PC-3 (cell line): ENCODE measurements at regions not wholly inside any gene's neighbourhood (a gene's known extent, or its start where the extent isn't known, plus 50 kb on each side); places are given as distances from the start of the nearest gene placed in this dataset.
"Not testable (repeated sequence)": the region's sequence is repeated elsewhere in the genome, so short reads cannot be mapped to it uniquely, and the experiment has no call there.

Experiments
- ATAC-seq: fragments of 200-7000 bp; cut with Tn5 transposase; 2 replicates; pipeline ENCODE4 v1.9.1; 2020; ENCODE audit warnings: mild to moderate bottlenecking, moderate library complexity
- BruUV-seq: library from RNA; stranded (reverse); fragments of 400-500 nt; replicated peaks from 2 replicates; lab custom pipeline; 2021; lab: Mats Ljungman, UMichigan
- CTCF ChIA-PET: fragments of 300-600 bp; sonication (Branson Sonifier 250); formaldehyde crosslinking; loops from one replicate; lab custom pipeline; 2022; ENCODE audit warnings: antibody characterized with exemption; lab: Charles Lee
- POLR2A ChIA-PET: fragments of 300-600 bp; sonication (Branson Sonifier 250); formaldehyde crosslinking; loops from one replicate; lab custom pipeline; 2022; ENCODE audit warnings: antibody characterized with exemption; ENCODE audit not compliant: unreplicated experiment; lab: Charles Lee
- DNase-seq: peaks from one replicate; pipeline ENCODE4 v3.0.0-alpha.2; 2015
- H2AFZ ChIP-seq: fragments of 300-600 bp; sonication (generic); 2 replicates; pipeline ENCODE4 v1.6.0; 2016; ENCODE audit warnings: antibody characterized with exemption, low read length
- H3F3A ChIP-seq: fragments of 300-600 bp; sonication (generic); one replicate; pipeline ENCODE4 v1.6.0; 2017; ENCODE audit warnings: antibody characterized with exemption, low read length, control low read depth, mild to moderate bottlenecking; ENCODE audit not compliant: unreplicated experiment
- H3K27ac ChIP-seq: fragments of 300-600 bp; sonication (generic); 2 replicates; pipeline ENCODE4 v1.5.1; 2016; ENCODE audit warnings: mild to moderate bottlenecking, low read length
- H3K27me3 ChIP-seq: fragments of 300-600 bp; sonication (generic); 2 replicates; pipeline ENCODE4 v1.6.1; 2016; ENCODE audit warnings: low read length, mixed read lengths
- H3K36me3 ChIP-seq: fragments of 300-600 bp; sonication (generic); 2 replicates; pipeline ENCODE4 v1.6.1; 2016; ENCODE audit warnings: low read depth, mixed run types, low read length, mixed read lengths
- H3K4me1 ChIP-seq: fragments of 300-600 bp; sonication (generic); 2 replicates; pipeline ENCODE4 v1.5.1; 2016; ENCODE audit warnings: low read length; ENCODE audit not compliant: insufficient read depth
- H3K4me2 ChIP-seq: fragments of 300-600 bp; sonication (generic); 2 replicates; pipeline ENCODE4 v1.6.0; 2016; ENCODE audit warnings: low read length
- H3K4me3 ChIP-seq: fragments of 300-600 bp; sonication (generic); 2 replicates; pipeline ENCODE4 v1.5.1; 2016; ENCODE audit warnings: mild to moderate bottlenecking, low read length, mixed read lengths
- H3K79me2 ChIP-seq: fragments of 300-600 bp; sonication (generic); 2 replicates; pipeline ENCODE4 v1.6.1; 2017; ENCODE audit warnings: low read length, mixed read lengths
- H3K9ac ChIP-seq: fragments of 300-600 bp; sonication (generic); 2 replicates; pipeline ENCODE4 v1.6.0; 2016; ENCODE audit warnings: mild to moderate bottlenecking, low read length
- H3K9me2 ChIP-seq: fragments of 300-600 bp; sonication (generic); replicated peaks from 2 replicates; pipeline ENCODE4 v1.6.1; 2016; ENCODE audit warnings: mixed run types, low read length, mixed read lengths
- H3K9me3 ChIP-seq: fragments of 300-600 bp; sonication (generic); 2 replicates; pipeline ENCODE4 v1.6.1; 2016; ENCODE audit warnings: low read length, mixed read lengths
- H4K20me1 ChIP-seq: fragments of 300-600 bp; sonication (generic); 2 replicates; pipeline ENCODE4 v1.6.1; 2016; ENCODE audit warnings: low read length, mixed read lengths
- EZH2 ChIP-seq: fragments of 300-600 bp; sonication (generic); IDR thresholded peaks from one replicate; pipeline ENCODE4 v1.6.1; 2017; ENCODE audit warnings: antibody characterized with exemption, mild to moderate bottlenecking, low read length; ENCODE audit not compliant: unreplicated experiment
- EZH2phosphoT487 ChIP-seq: fragments of 300-600 bp; sonication (generic); IDR thresholded peaks from 2 replicates; pipeline ENCODE4 v1.6.1; 2018; ENCODE audit warnings: mild to moderate bottlenecking, antibody characterized with exemption, low read length, borderline replicate concordance
- intact Hi-C: fragments of 100-400 bp; cut with micrococcal nuclease; formaldehyde crosslinking; loops from 2 replicates; pipeline ENCODE4 v1.9.0; 2023
- TF ChIP-seq, protein P1 (sequence below): fragments of 300-600 bp; sonication (generic); conservative IDR thresholded peaks from 2 replicates; pipeline ENCODE4 v1.5.1; 2017; ENCODE audit warnings: antibody characterized with exemption, low read depth, mild to moderate bottlenecking, low read length

- Histone ChIP-seq H4K20me1 (no peaks in the 10 kb centered on the region), H3K9me2 (no peaks in the 10 kb centered on the region), H3F3A (no peaks in the 10 kb centered on the region), H3K4me3 (no peak overlapping the region), H3K27ac (no peak overlapping the region), H3K27me3 (no peaks in the 10 kb centered on the region), H3K9me3 (no peaks in the 10 kb centered on the region), H3K4me1 (no peaks in the 10 kb centered on the region), H3K4me2 (no peak overlapping the region), H3K9ac (no peak overlapping the region), H2AFZ (no peak overlapping the region), H3K79me2 (no peaks in the 10 kb centered on the region), H3K36me3 (no peaks in the 10 kb centered on the region)
- DNase-seq (no peak), ATAC-seq (no peak)
- intact Hi-C loops: no loop called here
- TF ChIP-seq, protein P1, sequence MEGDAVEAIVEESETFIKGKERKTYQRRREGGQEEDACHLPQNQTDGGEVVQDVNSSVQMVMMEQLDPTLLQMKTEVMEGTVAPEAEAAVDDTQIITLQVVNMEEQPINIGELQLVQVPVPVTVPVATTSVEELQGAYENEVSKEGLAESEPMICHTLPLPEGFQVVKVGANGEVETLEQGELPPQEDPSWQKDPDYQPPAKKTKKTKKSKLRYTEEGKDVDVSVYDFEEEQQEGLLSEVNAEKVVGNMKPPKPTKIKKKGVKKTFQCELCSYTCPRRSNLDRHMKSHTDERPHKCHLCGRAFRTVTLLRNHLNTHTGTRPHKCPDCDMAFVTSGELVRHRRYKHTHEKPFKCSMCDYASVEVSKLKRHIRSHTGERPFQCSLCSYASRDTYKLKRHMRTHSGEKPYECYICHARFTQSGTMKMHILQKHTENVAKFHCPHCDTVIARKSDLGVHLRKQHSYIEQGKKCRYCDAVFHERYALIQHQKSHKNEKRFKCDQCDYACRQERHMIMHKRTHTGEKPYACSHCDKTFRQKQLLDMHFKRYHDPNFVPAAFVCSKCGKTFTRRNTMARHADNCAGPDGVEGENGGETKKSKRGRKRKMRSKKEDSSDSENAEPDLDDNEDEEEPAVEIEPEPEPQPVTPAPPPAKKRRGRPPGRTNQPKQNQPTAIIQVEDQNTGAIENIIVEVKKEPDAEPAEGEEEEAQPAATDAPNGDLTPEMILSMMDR: no peak
- TF ChIP-seq EZH2phosphoT487 (no peak), EZH2 (no peak)
- CTCF ChIA-PET: no interaction called here
- POLR2A ChIA-PET: no interaction called here
- BruUV-seq: no TSS peak
Measured at GRCh38 chrX:21207080-21207479, 167.1 kb upstream of the CNKSR2 start.

- POLR2A ChIA-PET, CTCF ChIA-PET, H2AFZ ChIP-seq, BruUV-seq, H3K9me3 ChIP-seq, H3K27me3 ChIP-seq, H3K9ac ChIP-seq, intact Hi-C loops, H4K20me1 ChIP-seq, H3K27ac ChIP-seq, H3F3A ChIP-seq, H3K4me1 ChIP-seq, H3K36me3 ChIP-seq, ATAC-seq, H3K4me3 ChIP-seq, H3K9me2 ChIP-seq, H3K79me2 ChIP-seq, DNase-seq, H3K4me2 ChIP-seq: not testable (repeated sequence)
Measured at GRCh38 chrX:21219208-21219607, 155.0 kb upstream of the CNKSR2 start.

- no peaks in the 10 kb centered on the region for H3K9me2 ChIP-seq
- no peak for ATAC-seq
- H3F3A ChIP-seq: no peaks in the 10 kb centered on the region
- ChIA-PET CTCF (no interaction called here), POLR2A (no interaction called here)
- no peak for TF ChIP-seq EZH2
- TF ChIP-seq EZH2phosphoT487: no peak
- TF ChIP-seq, protein P1: no peak
- no peaks in the 10 kb centered on the region for H3K79me2 ChIP-seq
- no peak overlapping the region; the same call in 1 of the 2 replicates for H2AFZ ChIP-seq
- no peaks in the 10 kb centered on the region for H3K36me3 ChIP-seq
- no peaks in the 10 kb centered on the region for H4K20me1 ChIP-seq
- peak overlapping the region; percentile 34; the same call in 1 of the 2 replicates for H3K4me2 ChIP-seq
- H3K4me3 ChIP-seq: no peak overlapping the region
- no TSS peak for BruUV-seq
- H3K27ac ChIP-seq: peak overlapping the region; percentile 72
- peak; percentile 48 for DNase-seq
- no peak overlapping the region for H3K9ac ChIP-seq
- no peaks in the 10 kb centered on the region for H3K9me3 ChIP-seq
- intact Hi-C loops: no loop called here
- H3K4me1 ChIP-seq: peaks cover 18% of the 10 kb centered on the region
- H3K27me3 ChIP-seq: no peaks in the 10 kb centered on the region
Measured at GRCh38 chrX:21225643-21226042, 148.6 kb upstream of the CNKSR2 start.

GRCh38 chrX:21228974-21229373, 145.2 kb upstream of the CNKSR2 start:
- not testable (repeated sequence) for H4K20me1 ChIP-seq, H3K27me3 ChIP-seq

More at GRCh38 chrX:21228974-21229373, 145.2 kb upstream of the CNKSR2 start:
- BruUV-seq, CTCF ChIA-PET, H2AFZ ChIP-seq, H3K9me2 ChIP-seq, intact Hi-C loops, H3K4me3 ChIP-seq, H3K27ac ChIP-seq, H3F3A ChIP-seq, ATAC-seq, H3K79me2 ChIP-seq, H3K36me3 ChIP-seq, POLR2A ChIA-PET, DNase-seq, H3K4me2 ChIP-seq, H3K9ac ChIP-seq, H3K9me3 ChIP-seq: not testable (repeated sequence)
- H3K4me1 ChIP-seq: peaks cover 18% of the 10 kb centered on the region
